Kidney (tissue), 13 donors: ENCODE measurements at regions not wholly inside any gene's neighbourhood (a gene's known extent, or its start where the extent isn't known, plus 50 kb on each side); places are given as distances from the start of the nearest gene placed in this dataset.
A peak's percentile ranks its signal among the peaks of the same experiment; 100 is the strongest.

Source experiments
- DNase-seq, 5 donors: peaks; one replicate each; pipeline ENCODE4 v3.0.0-alpha.2; 2013 to 2020
- FAIRE-seq: peaks from 2 replicates; lab custom pipeline; 2012; peaks lifted over from hg19 to GRCh38; lab: Jason Lieb, UNC
- H3K27ac ChIP-seq, 2 donors: one replicate each; pipeline ENCODE4 v1.7.0; 2013; ENCODE audit warnings: low read depth in 2 of 2, low read length in 2 of 2, inconsistent platforms in 1 of 2
- H3K27me3 ChIP-seq: one replicate; pipeline ENCODE4 v1.7.1; 2013; ENCODE audit warnings: low read length, inconsistent platforms; ENCODE audit not compliant: control insufficient read depth, insufficient read depth
- H3K36me3 ChIP-seq, 3 donors: one replicate each; pipeline versions ENCODE4 v1.7.0 to v1.7.1; 2013; ENCODE audit warnings: low read length in 3 of 3, control low read depth in 1 of 3, inconsistent platforms in 1 of 3; ENCODE audit not compliant: insufficient read depth in 3 of 3, control insufficient read depth in 2 of 3
- H3K4me1 ChIP-seq, 3 donors: one replicate each; pipeline versions ENCODE4 v1.7.0 to v1.7.1; 2013; ENCODE audit warnings: low read length in 3 of 3, inconsistent platforms in 1 of 3, low read depth in 1 of 3; ENCODE audit not compliant: control insufficient read depth in 2 of 3, insufficient read depth in 2 of 3
- H3K4me3 ChIP-seq, 3 donors: one replicate each; pipeline versions ENCODE4 v1.7.0 to v1.8.1; 2013; ENCODE audit warnings: low read length in 3 of 3, control low read depth in 1 of 3, inconsistent platforms in 1 of 3
- H3K9ac ChIP-seq, 3 donors: one replicate each; pipeline versions ENCODE4 v1.7.0 to v1.7.1; 2013; ENCODE audit warnings: low read length in 3 of 3, control low read depth in 1 of 3, inconsistent platforms in 1 of 3
- H3K9me3 ChIP-seq, 3 donors: one replicate each; pipeline versions ENCODE4 v1.7.0 to v1.7.1; 2013; ENCODE audit warnings: low read length in 3 of 3, control low read depth in 1 of 3, inconsistent platforms in 1 of 3; ENCODE audit not compliant: control insufficient read depth in 2 of 3, insufficient read depth in 1 of 3
- intact Hi-C: fragments of 100-400 bp; cut with DNase I; formaldehyde crosslinking; loops from one replicate; pipeline ENCODE4 v1.11.1; 2022
- TF ChIP-seq, protein P1 (sequence below): IDR thresholded peaks from 3 replicates; pipeline ENCODE4 v1.5.1; 2012; ENCODE audit warnings: mild to moderate bottlenecking, moderate library complexity, borderline replicate concordance; ENCODE audit not compliant: insufficient read depth; ENCODE audit errors: extremely low read depth
- donor health status: control.
- donor health status: control.
- donor health status: control.
- donor health status: control.
- donor health status: control.
- donor health status: DM: yes; HTN: yes; CAD: no.
- donor health status: Normal renal cell carcinoma (clear cell type).

DNA sequence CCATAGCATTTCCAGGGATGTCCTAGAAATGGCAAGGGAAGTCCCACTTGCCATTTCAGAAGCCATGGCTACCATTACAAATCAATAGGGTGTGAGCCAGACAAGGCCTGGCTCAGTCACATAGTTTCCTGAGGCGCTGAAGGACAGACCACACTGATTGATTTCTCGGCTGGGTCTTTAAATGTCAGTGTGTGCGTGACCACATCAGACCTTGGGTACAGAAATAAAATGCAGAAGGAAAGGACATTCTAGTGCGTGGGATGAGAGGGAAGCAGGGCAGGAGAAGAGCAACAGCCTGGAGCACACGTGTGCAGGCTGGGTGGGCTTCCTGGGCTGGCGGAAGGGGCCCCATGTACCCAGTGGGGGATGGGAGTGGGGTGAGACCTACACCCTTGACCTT lies 58.7 kb upstream of the LYRM9 start:
- no peak for FAIRE-seq
- intact Hi-C loops: no loop called here
- no peak for DNase-seq
- H3K9ac ChIP-seq: no peak overlapping the region
- no peaks in the 10 kb centered on the region for H3K9me3 ChIP-seq
- no peak overlapping the region for H3K4me3 ChIP-seq
- H3K4me1 ChIP-seq: no peaks in the 10 kb centered on the region
- no peaks in the 10 kb centered on the region for H3K36me3 ChIP-seq
- TF ChIP-seq, protein P1, sequence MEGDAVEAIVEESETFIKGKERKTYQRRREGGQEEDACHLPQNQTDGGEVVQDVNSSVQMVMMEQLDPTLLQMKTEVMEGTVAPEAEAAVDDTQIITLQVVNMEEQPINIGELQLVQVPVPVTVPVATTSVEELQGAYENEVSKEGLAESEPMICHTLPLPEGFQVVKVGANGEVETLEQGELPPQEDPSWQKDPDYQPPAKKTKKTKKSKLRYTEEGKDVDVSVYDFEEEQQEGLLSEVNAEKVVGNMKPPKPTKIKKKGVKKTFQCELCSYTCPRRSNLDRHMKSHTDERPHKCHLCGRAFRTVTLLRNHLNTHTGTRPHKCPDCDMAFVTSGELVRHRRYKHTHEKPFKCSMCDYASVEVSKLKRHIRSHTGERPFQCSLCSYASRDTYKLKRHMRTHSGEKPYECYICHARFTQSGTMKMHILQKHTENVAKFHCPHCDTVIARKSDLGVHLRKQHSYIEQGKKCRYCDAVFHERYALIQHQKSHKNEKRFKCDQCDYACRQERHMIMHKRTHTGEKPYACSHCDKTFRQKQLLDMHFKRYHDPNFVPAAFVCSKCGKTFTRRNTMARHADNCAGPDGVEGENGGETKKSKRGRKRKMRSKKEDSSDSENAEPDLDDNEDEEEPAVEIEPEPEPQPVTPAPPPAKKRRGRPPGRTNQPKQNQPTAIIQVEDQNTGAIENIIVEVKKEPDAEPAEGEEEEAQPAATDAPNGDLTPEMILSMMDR: no peak
- no peaks in the 10 kb centered on the region for H3K27me3 ChIP-seq
- no peak overlapping the region for H3K27ac ChIP-seq

DNA sequence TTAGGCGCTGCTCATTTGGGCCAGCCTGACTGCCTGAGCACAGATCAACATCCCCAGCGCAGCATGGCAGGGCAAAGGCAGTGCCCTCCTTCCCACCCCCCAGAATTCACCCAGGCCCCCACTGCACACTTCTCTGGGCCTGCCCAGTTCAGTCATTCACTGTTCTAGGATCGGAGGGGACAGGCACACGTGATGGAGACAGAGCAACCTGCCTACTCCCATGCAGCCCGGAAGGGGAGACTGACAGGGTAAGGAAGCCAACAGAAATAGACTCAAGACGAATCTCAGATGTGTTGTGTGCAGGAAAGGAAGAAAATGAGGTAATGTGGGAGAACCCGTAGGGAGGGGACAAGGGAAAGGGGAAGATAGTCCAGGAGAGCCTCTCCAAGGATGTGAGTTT lies 59.2 kb upstream of the LYRM9 start:
- TF ChIP-seq, protein P1: no peak
- H3K9ac ChIP-seq: no peak overlapping the region
- no peaks in the 10 kb centered on the region for H3K4me1 ChIP-seq
- H3K27ac ChIP-seq: no peak overlapping the region
- H3K36me3 ChIP-seq: no peaks in the 10 kb centered on the region
- intact Hi-C loops: no loop called here
- FAIRE-seq: no peak
- no peaks in the 10 kb centered on the region for H3K27me3 ChIP-seq
- H3K4me3 ChIP-seq: no peak overlapping the region
- no peak for DNase-seq
- no peaks in the 10 kb centered on the region for H3K9me3 ChIP-seq

GRCh38 chr17:27954548-27955495 lies 61.7 kb upstream of the LYRM9 start:
- H3K27ac ChIP-seq: no peak overlapping the region
- FAIRE-seq (no peak), DNase-seq (peak in 3 of 5 donors; percentile 65 to 84 (median 78))
- no peaks in the 10 kb centered on the region for H3K36me3 ChIP-seq
- intact Hi-C loops: no loop called here
- no peaks in the 10 kb centered on the region for H3K4me1 ChIP-seq
- H3K27me3 ChIP-seq: no peaks in the 10 kb centered on the region
- TF ChIP-seq, protein P1: no peak
- no peak overlapping the region for H3K9ac ChIP-seq
- H3K4me3 ChIP-seq: no peak overlapping the region
- no peaks in the 10 kb centered on the region for H3K9me3 ChIP-seq
